HG03378 (cell line): ENCODE measurements at regions not wholly inside any gene's neighbourhood (a gene's known extent, or its start where the extent isn't known, plus 50 kb on each side); places are given as distances from the start of the nearest gene placed in this dataset.
A peak's percentile ranks its signal among the peaks of the same experiment; 100 is the strongest.

ENCODE experiments used
- ATAC-seq: cut with Tn5 transposase; IDR thresholded peaks from one replicate; pipeline ENCODE4 v1.9.1; 2021; ENCODE audit warnings: mild to moderate bottlenecking, moderate library complexity; ENCODE audit not compliant: unreplicated experiment

DNA sequence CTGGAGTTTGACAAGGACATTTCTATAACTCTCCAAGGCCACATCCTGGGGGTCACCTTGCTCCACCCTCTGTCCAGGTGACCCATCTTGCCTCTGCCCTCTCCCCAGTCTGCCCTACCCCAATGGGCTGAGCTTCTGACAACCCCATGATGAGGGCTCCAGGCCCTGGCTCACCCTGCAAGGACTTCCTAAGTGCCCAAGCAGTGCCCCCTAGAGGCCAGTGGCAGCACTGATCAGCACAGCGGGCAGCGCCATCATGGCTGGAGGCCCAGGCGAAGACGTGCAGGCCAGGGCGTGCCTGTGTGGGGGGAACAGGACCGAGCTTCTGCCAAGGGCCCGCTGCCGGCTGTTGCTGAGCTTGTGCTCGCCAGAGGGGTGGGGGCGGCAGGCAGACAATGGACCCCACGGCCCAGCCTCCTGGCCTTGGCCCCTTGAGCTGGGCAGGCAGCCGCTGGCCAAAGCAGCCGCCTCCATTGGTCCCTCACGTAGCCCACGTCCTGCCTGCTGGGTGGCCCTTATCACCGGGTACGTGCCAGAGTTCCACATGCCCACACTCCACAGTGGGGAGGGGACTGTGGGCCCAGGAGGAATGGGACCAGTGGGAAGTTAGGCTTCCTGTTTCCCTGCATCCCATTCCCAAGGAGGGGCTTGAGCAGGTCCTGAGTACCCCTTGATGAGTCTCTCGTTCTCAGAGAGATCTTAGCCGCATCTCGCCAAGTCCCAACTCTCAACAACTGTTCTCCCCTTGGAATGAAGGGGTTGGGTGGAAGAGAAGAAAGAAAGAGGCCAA, 64.3 kb downstream of the MRPL14 start:
- ATAC-seq = no peak

DNA sequence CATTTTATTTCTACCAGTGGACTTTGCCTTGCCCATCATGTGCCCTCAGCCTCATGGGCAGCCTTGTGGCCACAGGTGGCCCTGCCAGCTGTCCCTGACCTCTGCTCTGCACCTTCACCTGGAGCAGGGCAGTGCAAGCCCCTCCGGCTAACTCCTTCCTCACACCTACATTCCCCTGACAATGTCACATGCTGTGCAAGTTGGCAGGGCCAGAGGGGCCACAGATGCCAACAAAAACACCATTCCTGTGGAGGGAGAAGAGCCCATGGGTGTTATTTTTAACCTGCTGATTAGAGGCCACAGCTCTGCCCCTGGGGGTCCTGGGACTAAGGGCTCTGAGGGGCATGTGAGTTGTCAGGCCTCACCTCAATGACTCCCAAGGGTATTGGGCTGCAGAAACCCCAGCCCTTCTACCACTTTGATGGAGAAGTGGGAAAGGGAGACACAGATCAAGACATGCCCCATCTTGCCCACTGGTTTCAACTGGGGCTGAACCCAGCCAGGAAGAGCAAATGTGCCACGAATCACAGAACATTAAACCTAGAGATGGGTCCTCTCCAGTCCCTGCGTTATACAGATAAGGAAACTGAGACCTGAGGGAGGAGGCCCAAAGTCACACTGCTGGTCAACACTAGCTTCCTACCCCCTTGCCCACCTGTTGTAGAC, 65.0 kb downstream of the MRPL14 start:
- no peak for ATAC-seq

DNA sequence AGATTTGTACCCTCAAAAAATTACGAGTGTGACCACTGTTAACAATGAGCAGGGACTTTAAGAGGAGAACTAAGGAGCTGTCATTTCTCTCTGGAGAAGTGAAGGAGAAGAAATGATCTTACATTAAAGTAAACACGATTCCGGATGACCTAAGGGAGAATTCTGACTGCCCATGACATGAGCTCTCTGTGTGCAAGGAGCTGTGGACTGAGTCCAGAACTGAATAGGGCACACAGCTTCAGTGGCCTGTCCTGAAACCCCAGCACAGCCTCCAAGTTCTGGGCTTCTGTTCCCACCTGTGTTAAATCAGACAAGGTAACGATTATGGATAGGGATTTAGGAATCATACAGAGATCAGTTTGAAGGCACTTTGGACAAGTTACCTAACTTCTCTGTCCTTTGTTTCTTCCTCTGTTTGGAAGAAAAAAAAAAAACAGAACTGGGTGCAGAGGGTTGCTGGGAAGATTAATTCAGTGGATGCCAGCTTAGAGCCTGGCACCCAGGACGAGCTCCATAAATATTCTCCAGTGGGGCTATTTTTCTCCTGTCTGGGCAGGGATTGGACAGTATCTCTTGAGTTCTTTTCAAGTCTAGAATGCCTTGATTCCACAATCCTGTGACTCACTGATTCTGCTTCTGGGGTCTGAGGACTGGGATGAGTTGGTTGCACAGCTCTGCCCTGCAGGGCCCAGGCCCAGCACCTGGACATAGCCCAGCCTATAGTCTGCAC, 65.7 kb downstream of the MRPL14 start:
- ATAC-seq = no peak

DNA sequence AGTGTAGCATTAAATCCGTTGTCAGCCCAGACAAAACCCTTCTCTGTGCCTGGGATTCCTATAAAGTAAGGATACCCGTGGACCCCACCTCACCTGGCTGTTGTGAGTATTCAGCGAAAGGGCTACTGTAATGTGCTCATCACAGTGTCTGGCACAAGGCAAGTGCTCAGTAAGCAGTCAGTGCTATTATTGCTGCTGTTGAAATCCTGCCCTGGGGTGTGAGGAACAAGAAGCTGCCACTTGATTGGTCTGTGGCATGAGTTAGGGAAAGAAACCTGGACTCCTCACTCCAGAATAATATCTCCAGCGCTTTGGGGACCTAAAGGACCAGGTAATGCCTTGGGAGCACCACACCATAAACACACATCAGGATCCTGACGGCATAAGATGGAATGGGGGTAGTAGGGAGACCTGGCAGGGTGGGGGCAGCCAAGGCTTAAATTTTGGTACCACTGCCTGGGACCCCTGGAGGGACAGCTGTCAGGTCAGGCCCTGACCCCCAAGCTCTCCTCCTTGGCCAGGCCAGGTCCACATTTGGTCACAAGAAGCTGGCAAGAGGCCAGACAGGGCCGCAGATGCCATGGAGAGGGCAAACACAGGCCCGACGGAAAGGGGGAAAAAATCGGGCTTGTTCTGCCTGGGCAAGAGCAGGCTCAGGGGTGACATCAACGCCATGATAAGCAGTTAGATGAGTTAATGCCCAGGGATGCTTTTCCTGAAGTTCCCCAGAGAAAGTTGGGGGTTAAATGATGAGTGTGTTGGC, 66.5 kb downstream of the MRPL14 start:
- no peak for ATAC-seq

DNA sequence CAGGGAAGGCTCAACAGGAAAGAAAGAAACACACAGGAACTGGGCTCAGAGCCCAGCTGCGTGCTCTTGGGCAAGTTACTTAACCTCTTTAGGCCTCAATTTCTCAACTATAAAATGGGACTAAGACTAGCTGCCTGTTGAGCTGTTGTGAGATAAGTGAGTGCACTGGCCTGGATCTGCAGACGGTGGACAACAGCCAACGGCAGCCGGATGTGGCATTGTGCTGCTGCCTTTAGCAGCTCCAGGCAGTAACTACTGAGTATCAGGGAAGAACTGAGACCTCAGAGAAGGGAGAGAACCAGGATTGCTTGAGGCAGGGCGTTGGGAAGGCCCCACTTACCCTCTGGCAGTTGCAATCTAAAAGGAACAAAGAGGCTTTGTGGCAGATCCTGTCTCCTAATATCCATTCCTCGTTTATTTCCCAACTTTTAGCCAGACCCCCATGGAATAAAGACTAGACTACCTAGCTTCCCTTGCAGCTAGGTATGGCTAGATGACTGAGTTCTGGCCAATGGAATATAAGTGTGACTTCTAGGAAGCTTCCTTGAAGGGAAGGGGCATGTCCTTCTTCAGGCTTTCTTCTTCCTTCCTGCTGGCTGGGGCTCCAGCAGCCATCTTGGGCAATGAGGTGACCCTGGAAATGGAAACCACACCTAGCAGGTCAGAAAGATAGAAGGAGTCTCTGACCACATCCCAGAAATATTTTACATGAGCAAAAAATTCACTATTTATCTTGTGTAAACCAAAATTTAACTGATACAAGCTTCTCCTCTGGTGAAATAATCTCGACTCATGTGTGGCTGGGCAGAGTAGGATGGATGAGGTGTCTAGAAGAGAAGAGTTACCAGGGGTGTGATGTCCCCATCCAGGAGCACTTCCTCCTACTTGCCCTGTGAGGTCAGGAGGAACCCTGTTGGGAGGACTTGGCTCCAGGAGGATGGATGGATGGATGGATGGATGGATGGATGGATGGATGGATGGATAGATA, 67.6 kb downstream of the MRPL14 start:
- no peak for ATAC-seq

DNA sequence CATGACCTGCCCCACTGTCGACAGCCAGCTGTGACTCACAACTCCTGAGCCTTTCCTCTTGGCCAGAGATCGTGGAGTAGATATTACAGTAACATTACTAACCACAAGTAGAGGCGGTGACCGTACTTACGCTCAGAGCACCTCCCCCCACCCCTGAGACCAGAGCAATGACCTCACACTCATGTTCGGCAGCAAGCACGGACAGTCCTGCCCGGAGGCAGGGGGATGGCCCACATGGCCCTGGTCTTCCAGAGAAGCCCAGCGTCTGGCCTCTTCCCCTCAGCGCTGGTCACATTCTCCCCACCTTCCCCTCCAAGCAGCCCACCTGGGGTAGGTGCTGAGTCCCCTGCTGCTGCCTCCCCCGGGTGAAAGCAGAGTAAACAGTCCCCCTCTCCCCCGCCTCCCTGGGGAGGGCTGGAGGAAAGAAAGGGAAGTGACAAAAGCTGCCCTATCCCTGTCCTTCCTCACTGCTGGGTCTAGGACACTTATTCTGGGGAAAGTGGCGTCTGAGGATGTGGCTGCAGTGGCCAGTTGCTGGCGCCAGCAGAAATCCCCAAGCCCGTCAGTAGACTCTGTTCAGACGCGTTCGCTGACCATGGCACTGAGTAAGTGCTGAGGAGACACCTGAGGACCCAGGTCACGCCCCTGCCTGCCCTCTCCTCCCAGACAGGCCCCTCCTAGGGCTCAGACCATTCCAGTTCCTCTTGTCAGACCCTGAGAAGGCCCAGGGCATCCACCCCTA, 68.5 kb downstream of the MRPL14 start:
- ATAC-seq = peak; percentile 71

DNA sequence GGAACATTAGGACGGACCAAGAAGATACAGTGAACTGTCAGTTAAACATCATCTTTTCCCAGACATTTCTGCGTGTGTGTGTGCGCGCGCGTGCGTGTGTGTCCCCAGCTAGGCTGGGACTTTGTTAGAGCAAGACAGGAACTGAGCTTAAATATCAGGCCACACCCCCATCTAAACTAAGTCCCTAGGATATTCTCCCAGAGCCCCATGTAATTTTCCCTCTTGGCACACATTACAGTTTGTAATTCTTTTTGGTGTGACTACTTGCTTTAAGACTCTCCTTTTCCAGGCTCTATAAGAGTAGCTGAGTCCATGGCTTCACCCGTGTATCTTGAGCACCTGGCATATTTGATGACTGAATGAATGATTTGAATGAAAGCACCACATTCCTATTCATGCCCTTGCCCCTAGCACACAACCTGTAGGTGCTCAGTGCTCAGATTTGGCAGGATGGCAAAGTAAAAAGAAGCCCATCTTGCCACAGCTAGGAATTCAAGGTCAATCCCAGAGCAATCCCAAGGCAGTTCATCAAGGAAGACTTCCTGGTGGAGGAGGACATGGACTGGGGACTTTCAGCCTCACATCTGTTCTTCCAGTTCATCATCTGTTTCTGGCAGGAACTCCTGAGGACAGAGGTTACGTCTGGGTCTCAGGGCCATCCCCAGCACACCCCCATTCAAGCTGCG, 69.2 kb downstream of the MRPL14 start:
- no peak for ATAC-seq

DNA sequence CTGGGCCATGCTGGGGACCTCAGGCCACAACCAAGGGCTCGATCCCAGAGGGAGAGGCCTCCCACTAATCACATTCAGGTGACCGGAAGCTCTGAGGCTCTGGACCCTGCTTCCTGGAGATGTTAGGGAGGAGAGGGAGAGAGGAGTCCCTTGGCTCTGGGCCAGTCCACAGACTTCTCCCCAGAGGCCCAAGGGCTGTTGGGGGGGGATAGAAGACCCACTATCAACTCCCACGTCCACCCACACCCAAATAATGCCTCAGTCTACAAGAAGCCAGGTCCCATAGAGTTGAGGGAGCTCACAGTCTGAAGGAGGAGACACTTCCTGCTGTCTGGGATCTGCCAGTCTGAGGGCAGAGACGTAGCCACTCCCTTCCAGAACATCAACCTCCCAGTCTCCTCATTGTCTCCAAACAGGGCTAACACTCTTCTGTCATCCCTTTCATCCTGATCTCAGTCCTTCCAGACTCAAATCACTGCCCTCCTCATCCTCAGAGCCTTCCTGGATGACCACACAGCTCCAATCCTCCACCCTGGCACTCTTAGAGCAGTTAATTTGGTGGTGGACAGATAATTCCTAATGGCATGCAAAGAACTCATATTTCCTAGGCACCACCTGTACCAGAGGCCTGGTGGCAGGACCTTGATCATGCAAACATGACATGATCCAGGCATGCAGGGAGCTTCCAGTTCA, 69.9 kb downstream of the MRPL14 start:
- ATAC-seq = no peak

DNA sequence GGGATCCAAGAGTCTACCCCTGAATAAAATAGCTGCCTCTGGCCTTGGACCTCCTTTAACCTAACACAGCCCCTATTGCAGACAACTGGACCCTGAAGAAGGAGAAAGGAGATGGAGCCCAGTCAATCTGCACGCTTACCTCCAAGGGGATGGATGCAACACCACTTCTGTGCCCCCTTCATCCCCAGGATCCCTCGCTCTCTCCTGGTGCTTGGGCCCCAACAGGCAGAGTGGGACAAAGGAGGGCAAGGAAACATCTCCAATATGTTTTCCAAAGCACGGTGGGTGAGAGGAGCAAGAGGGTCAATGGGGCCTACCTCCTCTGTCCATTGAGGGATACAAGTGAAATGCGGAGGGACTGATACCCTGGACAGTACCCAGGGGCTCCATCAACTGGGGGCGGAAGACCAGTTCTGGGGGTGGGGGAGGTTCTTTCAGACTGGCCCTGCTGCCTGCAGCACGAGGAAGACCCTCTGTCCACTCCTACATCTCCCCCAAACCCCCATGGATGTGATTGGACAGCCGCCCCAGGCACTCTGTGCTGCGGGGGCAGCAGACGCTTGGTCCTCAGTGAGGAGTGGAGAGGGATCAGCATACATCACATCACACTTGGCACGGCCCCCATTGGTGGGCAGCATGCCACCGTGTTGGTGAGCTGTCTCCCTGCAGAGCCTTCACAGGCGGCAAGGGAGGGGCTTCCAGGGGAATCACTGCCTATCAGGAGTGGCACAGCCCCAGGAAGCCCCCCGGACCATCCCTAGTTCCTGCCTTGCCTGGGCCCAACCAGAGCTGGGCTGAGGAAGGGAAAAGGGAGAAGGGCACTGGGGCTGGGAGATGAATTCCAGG, 70.6 kb downstream of the MRPL14 start:
- no peak for ATAC-seq

DNA sequence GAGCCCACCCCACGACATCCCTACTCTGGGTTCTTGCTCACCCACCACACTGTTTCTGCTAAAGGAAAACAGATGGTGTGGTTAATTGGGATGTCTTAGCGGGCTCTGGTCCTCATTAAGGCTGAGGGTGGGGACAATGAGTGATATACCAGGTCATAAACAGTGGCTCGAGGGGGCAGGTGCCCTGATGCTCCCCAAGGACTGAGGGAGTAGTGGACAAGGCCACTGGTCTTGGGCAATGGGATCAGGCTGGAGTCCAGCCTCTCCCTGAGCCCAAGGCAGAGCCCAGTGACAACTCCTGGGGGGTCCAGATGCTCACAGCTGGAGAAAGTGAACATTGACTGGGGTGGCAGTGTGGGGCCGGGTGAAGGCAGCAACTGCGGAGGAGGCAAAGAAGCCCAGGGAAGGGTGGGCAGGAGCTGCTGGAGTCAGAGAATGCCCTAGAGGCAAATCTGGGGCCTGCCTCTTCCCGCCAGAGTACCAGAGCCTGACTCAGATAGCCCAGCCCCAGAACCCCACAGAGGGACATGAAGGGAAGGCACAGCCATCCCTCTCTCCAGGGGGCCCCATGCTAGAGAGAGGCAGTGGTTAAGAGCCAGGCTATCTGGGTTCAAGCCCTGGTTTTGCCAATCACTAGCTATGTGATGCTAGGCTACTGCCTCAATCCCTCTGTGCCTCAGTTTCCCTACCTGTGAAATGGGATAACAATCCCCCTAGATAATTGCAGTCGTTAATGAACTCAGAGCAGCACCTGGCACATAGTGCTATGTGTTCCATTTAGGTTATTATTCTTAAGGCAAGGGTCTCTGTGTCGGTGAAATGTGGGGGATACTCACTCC, 72.3 kb downstream of the MRPL14 start:
- ATAC-seq = no peak

DNA sequence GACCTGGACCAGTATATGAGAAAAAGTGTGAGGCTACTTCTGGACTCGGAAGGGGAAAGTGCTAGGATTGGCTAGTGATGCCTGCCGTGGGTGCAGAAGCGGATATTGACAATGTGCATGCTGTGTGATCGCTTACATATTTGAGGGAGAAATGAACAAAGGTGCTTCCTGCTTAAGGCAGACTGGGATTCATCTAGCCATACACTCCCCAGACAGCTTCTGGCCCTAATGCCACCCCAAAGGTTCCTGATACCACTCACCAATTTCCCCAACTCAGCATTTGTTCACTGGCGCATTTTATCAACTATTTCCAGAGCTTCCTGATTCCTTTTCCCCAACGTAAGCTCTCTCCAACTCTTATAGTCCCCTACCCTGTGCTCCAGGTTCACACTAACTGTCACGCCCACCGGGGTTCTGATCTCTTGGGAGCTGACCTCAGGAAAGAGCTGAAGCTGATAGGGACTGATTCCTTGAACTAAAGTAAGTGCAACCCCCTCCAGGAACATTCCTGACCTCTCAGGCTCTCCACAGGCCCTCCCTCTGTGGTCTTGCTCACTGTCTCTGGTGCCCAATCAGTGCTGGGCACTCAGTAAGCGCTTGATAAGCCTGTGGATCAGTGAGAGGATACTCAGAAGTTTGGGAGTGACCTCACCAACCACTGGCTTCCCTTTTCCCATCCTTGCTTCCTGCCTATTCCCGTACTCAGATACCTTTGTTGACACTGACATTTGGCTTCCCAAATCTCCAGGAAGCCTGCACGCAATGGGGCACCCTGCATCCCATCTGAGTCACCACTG, 73.3 kb downstream of the MRPL14 start:
- no peak for ATAC-seq

DNA sequence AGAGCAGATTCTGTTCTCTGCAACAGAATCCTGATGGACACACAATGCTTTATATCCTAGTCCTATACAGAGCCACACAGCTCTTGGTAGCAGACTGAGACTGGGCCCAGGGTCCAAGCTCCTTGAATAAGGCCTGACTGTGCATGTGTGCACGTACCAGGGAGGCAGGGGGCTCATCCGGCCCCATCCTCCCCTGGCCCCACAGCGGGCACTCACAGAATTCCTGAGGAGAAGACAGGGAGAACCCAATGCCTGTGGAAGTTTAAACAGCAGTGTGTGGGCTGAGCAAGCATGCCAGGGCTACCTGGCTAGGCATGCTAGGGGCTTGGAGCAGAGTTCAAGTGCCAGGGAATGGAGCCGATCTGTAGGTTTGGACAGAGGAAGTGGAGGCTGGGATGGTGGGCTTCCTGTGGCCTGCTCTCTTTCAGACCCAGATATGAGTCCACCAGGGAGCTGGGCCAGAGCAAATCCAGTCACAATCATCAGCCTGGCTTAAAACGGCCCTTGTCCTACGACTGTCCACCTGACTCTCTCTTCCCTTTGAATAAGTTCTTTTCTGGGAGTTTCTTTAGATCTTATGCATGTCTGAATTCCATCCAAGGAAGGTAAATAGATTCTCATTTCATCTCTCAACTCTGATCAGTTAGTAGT, 74.0 kb downstream of the MRPL14 start:
- ATAC-seq = no peak

DNA sequence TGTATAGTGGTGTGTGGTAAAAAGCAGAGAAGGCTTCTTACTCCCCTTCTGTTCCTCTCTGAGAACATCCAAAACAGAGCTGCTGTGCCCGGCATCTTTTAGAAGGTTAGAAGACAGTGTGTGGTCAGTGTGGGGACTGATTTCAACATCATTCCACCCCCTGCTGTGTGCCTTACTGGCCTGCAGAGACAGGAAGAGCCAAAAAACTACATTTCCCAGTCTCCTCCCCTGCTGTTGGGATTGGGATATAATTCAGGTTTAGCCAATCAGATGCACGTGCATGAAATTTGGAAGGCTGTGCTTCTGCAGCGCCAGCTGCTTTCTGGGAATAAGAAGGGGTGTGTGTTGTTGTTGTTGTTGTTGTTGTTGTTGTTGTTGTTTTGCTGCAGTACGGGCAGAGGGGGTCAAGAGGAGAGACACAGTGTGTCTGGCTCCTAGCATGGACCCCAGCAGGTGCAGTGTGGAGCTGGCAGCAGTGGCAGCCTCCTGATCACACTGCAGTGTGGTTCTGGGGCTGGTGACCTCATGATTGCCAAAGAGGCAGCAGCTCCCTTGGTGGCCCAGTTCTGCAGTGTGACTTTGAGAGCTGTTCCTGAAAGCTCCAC, 74.7 kb downstream of the MRPL14 start:
- ATAC-seq = no peak

DNA sequence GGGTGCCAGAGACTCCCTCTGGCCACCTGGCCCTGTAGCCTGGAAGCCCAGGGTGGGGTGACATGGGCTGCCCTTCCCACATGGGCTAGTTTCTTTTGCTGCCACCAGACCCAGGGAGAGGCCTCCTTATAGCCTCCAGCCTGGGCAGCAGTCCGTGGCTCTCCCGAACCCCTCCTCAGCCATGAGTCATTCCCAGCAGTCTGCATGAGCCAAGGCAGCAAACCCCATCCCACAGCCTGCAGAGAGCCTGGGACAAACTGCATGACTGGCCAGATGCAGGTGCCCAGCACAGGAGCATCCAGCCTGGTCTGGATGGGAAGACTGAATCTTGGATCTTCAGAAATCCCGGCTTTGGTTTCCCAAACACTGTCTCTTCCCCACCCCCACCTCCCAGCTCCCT, 75.7 kb downstream of the MRPL14 start:
- ATAC-seq = no peak
